ENCODE measurements at regions not wholly inside any gene's neighbourhood (a gene's known extent, or its start where the extent isn't known, plus 50 kb on each side); places are given as distances from the start of the nearest gene placed in this dataset.

DNA sequence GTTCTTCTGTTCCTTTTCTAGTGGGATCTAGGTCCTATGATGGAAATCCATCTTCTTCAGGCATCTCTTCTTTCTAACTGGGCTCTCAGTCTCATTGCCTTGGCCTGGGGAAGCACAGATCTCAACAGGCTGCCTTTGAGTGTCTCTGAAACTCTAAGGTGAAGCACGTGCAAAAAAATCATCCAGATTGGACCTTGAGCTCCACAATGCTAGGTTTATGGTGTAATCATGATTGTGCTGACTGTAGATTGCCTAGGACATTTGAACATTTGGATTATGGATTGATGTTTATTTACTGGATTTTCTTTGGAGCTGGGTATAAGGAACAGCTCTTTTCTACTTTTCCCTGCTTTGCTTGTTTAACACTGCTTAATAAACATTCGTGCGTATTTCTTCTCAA is 191.5 kb upstream of the NR3C2 start:
- Mint-ChIP-seq H3K4me3 (ENCODE audit: unreplicated experiment) (no peak overlapping the region), H3K36me3 (ENCODE audit: insufficient read depth, unreplicated experiment) (no peaks in the 10 kb centered on the region), H3K4me1 (ENCODE audit: insufficient read depth, unreplicated experiment) (peaks cover 11% of the 10 kb centered on the region), H3K9me3 (ENCODE audit: unreplicated experiment) (no peaks in the 10 kb centered on the region), H3K27ac (ENCODE audit: low read depth, unreplicated experiment) (no peak overlapping the region), H3K27me3 (ENCODE audit: insufficient read depth, unreplicated experiment) (no peaks in the 10 kb centered on the region)
- BruUV-seq (replicated peaks) = no TSS peak
- ChIA-PET POLR2A (interaction anchor here (1.4 kb wide), 1 partner anchor 191 kb away, joined by 7 read pairs; the partner anchor contains the start of gene NR3C2), CTCF (interaction anchor here (0.6 to 1.7 kb wide), 4 partner anchors 16 to 944 kb away, joined by 3 to 4 read pairs (median 3); no protein-coding TSS in a partner anchor)
- intact Hi-C loops (cut with micrococcal nuclease) = no loop called here
- DNase-seq (ENCODE audit: unreplicated experiment) = no peak
- TF ChIP-seq CTCF (IDR thresholded peaks at IDR 0.05; ENCODE audit: unreplicated experiment) = no peak

GRCh38 chr4:148632476-148632875 is 190.3 kb upstream of the NR3C2 start:
- no peak overlapping the region for H3K27ac Mint-ChIP-seq (ENCODE audit: low read depth, unreplicated experiment)
- CTCF ChIA-PET = interaction anchor here (0.6 kb wide), 1 partner anchor 112 kb away, joined by 3 read pairs; no protein-coding TSS in a partner anchor
- H3K4me3 Mint-ChIP-seq (ENCODE audit: unreplicated experiment) = no peak overlapping the region
- H3K27me3 Mint-ChIP-seq (ENCODE audit: insufficient read depth, unreplicated experiment) = no peaks in the 10 kb centered on the region
- BruUV-seq (replicated peaks) = no TSS peak
- no peak for DNase-seq (ENCODE audit: unreplicated experiment)
- POLR2A ChIA-PET = interaction anchor here (0.6 to 1.4 kb wide), 2 partner anchors 27 to 190 kb away, joined by 3 to 7 read pairs; partner anchors contain the start of gene NR3C2
- H3K4me1 Mint-ChIP-seq (ENCODE audit: insufficient read depth, unreplicated experiment) = peaks cover 11% of the 10 kb centered on the region
- no peak for TF ChIP-seq CTCF (IDR thresholded peaks at IDR 0.05; ENCODE audit: unreplicated experiment)
- intact Hi-C loops (cut with micrococcal nuclease) = no loop called here
- no peaks in the 10 kb centered on the region for H3K36me3 Mint-ChIP-seq (ENCODE audit: insufficient read depth, unreplicated experiment)
- H3K9me3 Mint-ChIP-seq (ENCODE audit: unreplicated experiment) = no peaks in the 10 kb centered on the region

GRCh38 chr4:148630051-148630450 is 187.8 kb upstream of the NR3C2 start:
- DNase-seq (ENCODE audit: unreplicated experiment) = no peak
- Mint-ChIP-seq H3K9me3 (ENCODE audit: unreplicated experiment) (no peaks in the 10 kb centered on the region), H3K4me1 (ENCODE audit: insufficient read depth, unreplicated experiment) (peaks cover 9% of the 10 kb centered on the region), H3K36me3 (ENCODE audit: insufficient read depth, unreplicated experiment) (no peaks in the 10 kb centered on the region), H3K4me3 (ENCODE audit: unreplicated experiment) (no peak overlapping the region), H3K27ac (ENCODE audit: low read depth, unreplicated experiment) (no peak overlapping the region), H3K27me3 (ENCODE audit: insufficient read depth, unreplicated experiment) (no peaks in the 10 kb centered on the region)
- intact Hi-C loops (cut with micrococcal nuclease) = no loop called here
- TF ChIP-seq CTCF (IDR thresholded peaks at IDR 0.05; ENCODE audit: unreplicated experiment) = no peak
- BruUV-seq (replicated peaks) = no TSS peak
- POLR2A ChIA-PET = no interaction called here
- CTCF ChIA-PET = no interaction called here

GRCh38 chr4:148618856-148619255 is 176.6 kb upstream of the NR3C2 start:
- ChIA-PET CTCF (interaction anchor here (0.6 to 0.7 kb wide), 2 partner anchors 122 to 1237 kb away, joined by 3 read pairs; no protein-coding TSS in a partner anchor), POLR2A (interaction anchor here (0.7 kb wide), 1 partner anchor 173 kb away, joined by 3 read pairs; no protein-coding TSS in a partner anchor)
- intact Hi-C loops (cut with micrococcal nuclease) = no loop called here
- H3K9me3 Mint-ChIP-seq (ENCODE audit: unreplicated experiment) = peaks cover 18% of the 10 kb centered on the region
- no peaks in the 10 kb centered on the region for H3K4me1 Mint-ChIP-seq (ENCODE audit: insufficient read depth, unreplicated experiment)
- DNase-seq (ENCODE audit: unreplicated experiment) = peak; percentile 13
- TF ChIP-seq CTCF (IDR thresholded peaks at IDR 0.05; ENCODE audit: unreplicated experiment) = no peak
- H3K36me3 Mint-ChIP-seq (ENCODE audit: insufficient read depth, unreplicated experiment) = no peaks in the 10 kb centered on the region
- no TSS peak for BruUV-seq (replicated peaks)
- no peak overlapping the region for H3K4me3 Mint-ChIP-seq (ENCODE audit: unreplicated experiment)
- H3K27me3 Mint-ChIP-seq (ENCODE audit: insufficient read depth, unreplicated experiment) = no peaks in the 10 kb centered on the region
- H3K27ac Mint-ChIP-seq (ENCODE audit: low read depth, unreplicated experiment) = no peak overlapping the region
